Globus pallidus (tissue), 1 donor: ENCODE measurements at regions not wholly inside any gene's neighbourhood (a gene's known extent, or its start where the extent isn't known, plus 50 kb on each side); places are given as distances from the start of the nearest gene placed in this dataset.

Experiments
- DNase-seq: peaks from one replicate; pipeline ENCODE4 v3.0.0-alpha.2; 2015; ENCODE audit warnings: low spot score

- DNase-seq, result no peak
These were observed 54.3 kb upstream of the CBLB start for GRCh38 chr3:105923140-105923539.

DNA sequence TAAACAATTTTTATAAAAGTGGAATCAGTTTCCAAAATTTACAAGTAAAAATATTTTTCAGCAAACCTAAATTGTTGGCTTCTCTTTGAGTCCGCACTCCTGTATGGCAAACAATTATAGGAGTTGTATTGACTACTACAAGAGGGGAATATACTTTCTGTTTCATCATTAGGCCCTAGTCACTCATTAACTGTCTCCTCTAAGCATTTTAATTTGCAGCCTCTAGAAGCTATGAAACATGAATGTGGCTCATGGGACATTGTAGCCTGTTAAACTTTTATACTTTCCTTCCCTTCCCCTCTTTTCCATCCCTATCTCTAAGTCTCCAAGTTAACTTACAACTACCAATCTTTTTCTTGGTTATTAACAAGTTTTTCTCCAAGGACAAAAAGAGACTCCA lies 58.9 kb upstream of the CBLB start:
- DNase-seq, result no peak

DNA sequence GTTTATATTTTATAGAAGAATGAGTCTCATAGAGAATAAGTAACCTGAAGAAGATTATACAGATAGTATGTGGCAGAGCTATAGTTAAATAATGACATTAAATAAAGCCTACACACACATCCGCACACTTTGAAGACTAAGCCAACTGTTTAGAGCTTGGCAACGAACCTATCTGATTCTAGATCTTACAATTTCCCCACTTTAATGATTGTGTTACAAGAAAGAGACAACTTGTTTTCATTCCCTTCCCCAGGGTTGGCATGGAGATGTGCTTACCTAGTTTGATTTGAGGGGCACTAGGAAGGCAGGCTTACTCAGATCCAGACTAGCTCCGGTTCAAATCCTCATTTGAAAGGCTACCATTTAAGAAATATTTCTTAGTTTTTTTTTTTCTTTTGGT lies 61.9 kb upstream of the CBLB start:
- DNase-seq, result no peak

- DNase-seq, result no peak
These were observed 62.7 kb upstream of the CBLB start for GRCh38 chr3:105931500-105931899.

- DNase-seq, result no peak
These were observed 65.1 kb upstream of the CBLB start for GRCh38 chr3:105933871-105934270.

DNA sequence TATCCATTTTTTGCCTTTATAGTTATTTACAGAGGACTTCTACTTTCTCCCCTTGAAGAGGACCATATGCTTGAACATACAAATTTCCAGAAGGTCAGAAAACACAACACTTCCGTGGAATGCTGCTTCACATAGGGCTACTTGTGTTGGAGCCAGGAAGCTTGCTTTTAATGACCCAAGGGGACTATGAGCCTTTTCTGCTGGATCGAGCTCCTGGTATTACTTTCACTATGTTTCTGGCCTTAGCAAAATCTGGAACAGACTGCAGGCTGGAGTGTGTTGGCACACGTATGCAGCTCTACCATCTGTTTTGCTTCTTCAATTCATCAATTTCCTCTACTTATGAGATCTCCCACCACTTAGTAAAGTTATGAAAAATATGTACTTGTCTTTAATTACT lies 69.3 kb upstream of the CBLB start:
- no peak for DNase-seq

DNA sequence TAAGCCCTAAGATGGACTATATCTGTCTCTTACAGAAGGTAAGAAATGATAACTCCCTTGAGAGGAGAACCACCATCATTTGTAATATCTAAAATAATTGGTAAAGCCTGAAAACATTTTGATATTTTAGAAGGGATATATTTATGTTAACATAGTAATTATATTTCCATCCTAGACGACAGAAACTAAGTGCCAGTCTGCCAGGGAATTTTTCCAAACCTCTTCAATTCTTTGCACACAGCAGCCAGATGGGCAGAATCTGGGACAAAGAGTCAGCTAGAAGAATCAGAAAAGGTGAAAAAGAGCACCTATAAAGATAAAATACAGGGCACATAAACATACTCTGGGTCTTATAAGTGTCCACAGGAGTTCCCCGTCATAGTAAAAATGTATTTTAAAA lies 70.0 kb upstream of the CBLB start:
- DNase-seq, result no peak

DNA sequence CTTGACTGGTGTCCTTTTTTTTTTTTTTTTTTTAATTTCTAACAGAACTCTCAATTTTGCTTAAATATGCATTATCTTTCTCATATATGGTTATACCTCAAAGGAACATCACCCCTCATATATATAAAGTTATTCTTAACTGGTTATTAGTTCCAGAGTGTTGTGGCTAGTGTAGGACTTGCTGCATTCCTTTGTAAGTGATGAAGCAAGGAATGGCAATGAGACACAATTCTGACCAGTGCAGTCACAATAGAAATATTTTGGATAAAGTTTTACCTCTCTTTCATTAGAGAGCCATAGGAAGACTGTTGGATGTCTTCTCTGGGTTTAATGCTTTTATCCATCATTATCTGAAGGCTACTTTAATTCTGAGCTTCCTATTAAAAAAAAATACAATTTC lies 75.5 kb upstream of the CBLB start:
- DNase-seq, result no peak

GRCh38 chr3:105944721-105945120 lies 75.9 kb upstream of the CBLB start:
- DNase-seq, result no peak

- DNase-seq, result no peak
These were observed 79.3 kb upstream of the CBLB start for GRCh38 chr3:105948101-105948500.

GRCh38 chr3:105950881-105951600 lies 82.2 kb upstream of the CBLB start:
- no peak for DNase-seq

DNA sequence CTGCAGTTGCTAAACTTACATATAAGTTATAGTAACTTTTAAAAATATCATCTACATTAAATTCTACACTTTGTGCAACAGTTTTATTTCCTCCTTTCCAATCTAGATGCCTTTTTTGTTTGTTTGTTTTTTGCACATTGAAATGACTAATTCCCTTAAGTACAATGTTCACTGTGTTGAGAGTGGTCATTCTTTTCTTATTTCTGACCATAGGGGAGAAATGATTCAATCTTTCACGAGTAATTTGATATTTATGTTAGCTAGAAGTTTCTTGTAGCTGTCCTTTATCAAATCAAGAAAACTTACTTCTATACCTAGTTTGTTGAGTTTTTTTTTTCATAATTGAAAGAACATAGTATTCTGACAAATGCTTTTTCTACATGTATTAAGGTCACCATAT lies 85.0 kb upstream of the CBLB start:
- no peak for DNase-seq

- no peak for DNase-seq
These were observed 87.5 kb upstream of the CBLB start for GRCh38 chr3:105956306-105956705.

- no peak for DNase-seq
These were observed 88.9 kb upstream of the CBLB start for GRCh38 chr3:105957722-105958121.

GRCh38 chr3:105958237-105959000 lies 89.6 kb upstream of the CBLB start:
- DNase-seq, result no peak

DNA sequence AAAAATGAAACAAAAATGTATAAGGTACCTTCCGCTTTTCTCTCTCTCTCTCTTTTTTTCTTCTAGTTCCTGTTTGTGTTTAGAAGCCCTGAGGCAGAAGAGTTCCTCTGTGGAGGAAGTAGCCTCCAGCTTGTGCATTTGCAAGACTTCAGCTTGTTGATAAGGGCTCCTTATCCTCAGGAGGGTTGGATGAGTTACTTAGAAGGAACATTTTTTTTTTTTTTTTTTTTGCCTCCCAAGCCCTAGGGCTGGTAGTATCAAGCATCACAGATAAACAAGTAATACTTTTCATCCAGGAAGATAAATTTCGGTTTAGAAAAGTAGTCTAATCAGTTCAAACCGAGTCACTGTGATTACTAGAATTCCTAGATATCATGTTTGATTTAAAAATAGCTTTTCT lies 91.0 kb upstream of the CBLB start:
- no peak for DNase-seq

DNA sequence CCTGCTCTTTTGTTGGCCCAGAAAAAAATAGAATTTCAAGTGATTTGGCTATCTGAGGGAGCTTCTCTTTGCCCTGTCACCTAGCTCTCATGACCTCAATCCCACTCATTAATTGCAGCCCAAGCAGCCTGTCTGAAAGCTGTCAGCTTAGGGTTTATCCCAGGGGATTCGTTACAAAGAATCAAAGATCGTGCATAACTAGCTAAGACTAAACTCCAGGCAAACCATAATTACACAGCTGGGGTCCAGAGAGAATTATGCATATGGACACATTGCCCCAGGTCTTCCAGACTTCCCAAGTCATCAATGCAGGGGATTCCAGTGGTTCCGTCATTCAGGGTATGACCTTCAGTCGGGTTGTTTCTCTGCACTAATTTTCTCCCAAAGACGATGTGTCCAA lies 91.6 kb upstream of the CBLB start:
- no peak for DNase-seq

DNA sequence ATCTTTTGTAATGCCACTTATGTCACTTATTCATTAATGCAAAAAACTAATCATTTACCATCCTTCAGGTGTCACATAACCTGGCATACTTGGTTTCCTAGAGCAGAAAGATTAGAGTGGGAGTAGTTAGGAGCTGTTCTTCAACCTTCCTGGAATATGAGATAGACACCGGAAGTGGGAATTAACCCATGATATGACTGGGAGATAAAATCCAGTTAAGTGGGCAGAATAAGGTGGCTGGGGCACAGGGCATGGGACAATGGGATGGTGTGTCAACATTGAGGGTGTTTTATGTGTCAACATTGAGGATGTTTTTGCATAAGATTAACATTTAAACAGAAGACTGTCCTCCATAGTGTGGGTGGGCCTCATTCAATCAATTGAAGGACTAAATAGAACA lies 94.3 kb upstream of the CBLB start:
- no peak for DNase-seq

- DNase-seq, result peak; percentile 3
These were observed 96.6 kb upstream of the CBLB start for GRCh38 chr3:105965384-105965783.

DNA sequence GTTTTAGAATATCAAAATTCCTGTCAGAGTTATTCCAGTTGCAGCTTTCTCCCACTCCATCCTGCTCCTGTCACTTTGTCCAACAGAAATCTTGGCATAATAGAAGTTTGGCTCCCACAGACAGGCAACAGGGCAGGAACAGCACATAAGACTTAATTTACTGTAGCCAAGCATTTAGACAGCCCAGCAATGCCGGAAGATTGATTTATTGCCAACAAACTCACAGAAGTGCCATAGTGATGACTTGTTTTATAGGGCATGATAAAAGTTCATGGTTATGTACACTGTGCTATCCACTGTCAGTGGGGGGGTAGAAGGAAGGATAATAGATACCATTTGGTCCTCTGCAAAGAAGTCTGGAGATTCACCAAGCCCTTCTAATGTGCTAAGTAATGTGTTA lies 98.3 kb upstream of the CBLB start:
- DNase-seq, result no peak

DNA sequence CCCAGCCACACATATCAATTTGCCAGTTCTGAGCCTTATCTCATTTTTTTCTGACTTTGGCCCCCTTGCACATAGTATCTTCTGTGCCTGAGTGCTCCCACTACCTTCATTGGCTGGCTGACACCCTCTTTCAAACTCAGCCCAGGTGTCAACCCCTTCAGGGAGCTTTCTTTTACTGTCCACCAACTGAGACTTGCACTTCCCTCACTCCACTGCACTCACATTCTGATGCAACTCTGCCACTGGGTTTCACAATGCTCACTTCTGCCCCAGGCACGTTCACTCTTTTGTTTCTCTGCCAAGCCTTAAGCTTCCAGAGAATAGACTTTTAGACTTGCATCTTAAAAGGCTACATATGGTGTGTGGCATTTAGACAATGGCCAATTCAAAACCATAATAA lies 101.5 kb upstream of the CBLB start:
- DNase-seq, result no peak

DNA sequence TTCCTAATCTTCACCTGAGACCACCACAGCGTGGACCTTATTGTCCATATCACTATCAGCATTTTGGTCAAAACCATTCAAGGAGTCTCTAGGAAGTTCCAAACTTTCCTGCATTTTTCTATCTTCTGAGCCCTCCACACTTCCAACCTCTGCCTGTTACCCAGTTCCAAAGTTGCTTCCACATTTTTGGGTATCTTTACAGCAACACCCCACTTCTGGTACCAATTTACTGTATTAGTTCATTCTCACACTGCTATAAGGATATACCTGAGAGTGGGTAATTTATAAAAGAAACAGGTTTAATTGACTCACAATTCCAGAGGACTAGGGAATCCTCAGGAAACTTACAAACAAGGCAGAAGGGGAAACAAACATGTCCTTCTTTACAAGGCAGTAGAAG lies 103.3 kb upstream of the CBLB start:
- no peak for DNase-seq

DNA sequence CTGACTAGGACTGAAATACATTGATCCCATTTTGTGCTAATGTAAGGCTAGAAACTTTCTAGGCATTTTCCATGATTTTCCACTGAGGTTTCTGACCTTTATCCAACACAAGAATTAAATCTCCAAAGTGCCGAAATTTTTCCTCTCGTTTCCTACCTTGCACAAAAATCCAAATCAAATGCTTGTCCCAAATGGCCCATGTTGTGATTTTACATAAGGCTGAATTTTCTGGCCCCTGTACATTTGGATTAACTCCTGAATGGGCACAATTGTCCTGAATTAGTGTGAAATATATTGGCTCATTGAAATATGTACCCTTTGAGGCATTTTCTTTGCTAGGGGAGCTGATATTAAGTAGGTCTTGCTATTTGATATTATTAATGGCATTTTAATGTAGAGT lies 105.6 kb upstream of the CBLB start:
- DNase-seq, result no peak

GRCh38 chr3:105976196-105976595 lies 107.4 kb upstream of the CBLB start:
- no peak for DNase-seq
